ENCODE measurements at regions not wholly inside any gene's neighbourhood (a gene's known extent, or its start where the extent isn't known, plus 50 kb on each side); places are given as distances from the start of the nearest gene placed in this dataset.
A peak's percentile ranks its signal among the peaks of the same experiment; 100 is the strongest.

DNA sequence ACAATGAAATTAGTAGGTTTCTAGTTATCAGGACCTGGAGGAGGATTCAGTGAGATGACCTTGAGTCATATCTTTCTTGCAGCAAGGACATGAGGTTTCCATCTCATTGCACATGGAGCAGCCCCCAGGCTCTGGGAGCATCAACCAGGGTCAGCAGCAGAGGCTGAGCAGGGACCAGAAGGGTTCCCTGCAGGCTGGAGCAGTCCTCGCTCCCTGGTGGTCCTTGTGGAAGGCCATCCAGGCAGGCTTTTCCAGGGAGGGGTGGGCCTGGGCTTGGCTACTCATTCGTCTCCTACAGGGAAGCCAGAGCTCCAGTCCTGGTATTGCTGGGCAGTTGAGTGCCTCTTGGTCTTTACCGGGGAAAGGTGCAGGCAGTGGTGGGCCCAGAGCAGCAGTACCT, 587.5 kb downstream of the GLRX3 start:
- Mint-ChIP-seq H3K4me3 (no peak overlapping the region), H3K4me1 (no peaks in the 10 kb centered on the region), H3K27ac (no peak overlapping the region), H3K36me3 (no peaks in the 10 kb centered on the region), H3K27me3 (no peaks in the 10 kb centered on the region), H3K9me3 (peaks cover 0 to 2% (median 0%) of the 10 kb centered on the region in 8 donors)
- ChIA-PET CTCF (ENCODE audit: partially characterized antibody) (no interaction called here), POLR2A (ENCODE audit: partially characterized antibody) (no interaction called here)
- no peaks in the 10 kb centered on the region for H3K9me3 ChIP-seq (ENCODE audit: control insufficient read depth in 1 of 2, low read length in 2 of 2)
- H3K27me3 ChIP-seq (ENCODE audit: insufficient read depth, low read length) = no peaks in the 10 kb centered on the region
- no peak overlapping the region for H3K27ac ChIP-seq (ENCODE audit: low read depth, low read length)
- intact Hi-C loops (cut with micrococcal nuclease) = no loop called here
- no peak for DNase-seq
- H3K4me1 ChIP-seq (ENCODE audit: insufficient read depth, low read length) = no peaks in the 10 kb centered on the region
- H3K36me3 ChIP-seq (ENCODE audit: insufficient read depth, low read length) = no peaks in the 10 kb centered on the region
- H3K4me3 ChIP-seq (ENCODE audit: low read length in 2 of 2) = no peak overlapping the region

DNA sequence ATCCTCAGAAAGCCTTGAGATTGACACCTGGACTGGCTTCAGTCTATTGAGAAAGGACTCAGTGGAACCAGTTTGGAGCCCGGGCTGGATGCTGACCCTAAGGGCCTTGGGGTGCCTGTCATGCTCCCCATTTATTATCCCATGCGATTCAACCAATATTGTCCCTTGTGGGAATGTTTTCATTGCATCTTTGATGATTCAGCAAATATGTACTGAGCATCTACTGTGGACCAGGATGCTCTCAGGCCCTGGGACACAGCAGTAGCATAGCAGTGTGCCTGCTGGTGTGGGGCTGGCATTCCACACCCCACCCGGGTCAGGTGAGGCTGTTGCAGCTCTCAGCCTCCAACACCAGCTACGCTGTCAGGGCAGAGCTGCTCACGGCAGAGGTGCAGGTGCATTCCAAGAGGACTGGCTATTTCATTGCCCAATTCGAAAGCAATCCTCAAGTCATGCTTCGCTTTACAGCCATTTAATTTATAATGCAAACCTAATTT, 586.0 kb downstream of the TCERG1L start:
- Histone ChIP-seq H3K4me1 (ENCODE audit: insufficient read depth, low read length) (no peaks in the 10 kb centered on the region), H3K4me3 (ENCODE audit: low read length in 2 of 2) (no peak overlapping the region), H3K36me3 (ENCODE audit: insufficient read depth, low read length) (no peaks in the 10 kb centered on the region), H3K27me3 (ENCODE audit: insufficient read depth, low read length) (no peaks in the 10 kb centered on the region), H3K27ac (ENCODE audit: low read depth, low read length) (no peak overlapping the region), H3K9me3 (ENCODE audit: control insufficient read depth in 1 of 2, low read length in 2 of 2) (no peaks in the 10 kb centered on the region)
- H3K4me1 Mint-ChIP-seq = no peaks in the 10 kb centered on the region
- intact Hi-C loops (cut with micrococcal nuclease) = no loop called here
- DNase-seq = no peak
- POLR2A ChIA-PET (ENCODE audit: partially characterized antibody) = no interaction called here
- no peak overlapping the region for H3K27ac Mint-ChIP-seq
- CTCF ChIA-PET (ENCODE audit: partially characterized antibody) = no interaction called here
- no peaks in the 10 kb centered on the region for H3K36me3 Mint-ChIP-seq
- peaks cover 0 to 2% of the 10 kb centered on the region in 2 donors for H3K27me3 Mint-ChIP-seq
- peaks cover 0 to 2% (median 0%) of the 10 kb centered on the region in 8 donors for H3K9me3 Mint-ChIP-seq
- H3K4me3 Mint-ChIP-seq = no peak overlapping the region

DNA sequence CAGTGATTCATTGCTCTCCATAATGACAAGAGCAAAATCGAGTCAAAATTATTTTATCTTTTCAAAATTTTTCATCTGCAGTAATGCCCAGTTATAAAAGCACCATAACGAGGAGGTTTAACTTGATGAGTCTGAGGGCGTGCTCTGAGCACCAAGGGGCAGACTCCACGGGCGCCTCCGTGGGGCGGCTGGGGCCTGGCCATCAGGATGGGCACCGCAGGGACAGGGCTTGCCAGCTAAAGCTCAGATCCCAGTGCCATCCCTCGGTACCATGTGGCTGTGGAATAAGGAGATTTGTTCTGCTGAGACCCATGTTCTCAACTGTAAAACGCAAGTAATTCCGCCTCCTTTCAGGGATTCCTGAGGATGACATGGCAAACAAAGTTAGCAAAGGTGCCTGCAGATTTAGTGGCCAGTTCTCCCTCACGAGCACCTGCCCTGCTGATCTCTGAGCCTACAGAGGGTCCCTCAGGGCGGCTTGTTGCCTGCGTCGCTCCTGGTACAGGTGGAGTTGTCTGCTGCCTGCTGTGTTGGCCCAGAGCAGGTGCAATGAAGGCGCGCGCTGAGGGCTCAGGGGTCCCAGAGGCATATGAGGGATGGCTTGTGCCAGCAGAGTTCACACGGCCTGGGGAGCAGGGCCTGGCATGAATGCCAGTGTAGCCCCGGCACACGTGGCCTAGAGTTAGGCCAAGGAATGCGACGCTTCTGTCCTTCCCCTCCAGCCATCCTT, 584.4 kb downstream of the TCERG1L start:
- H3K4me3 Mint-ChIP-seq = no peak overlapping the region
- Histone ChIP-seq H3K4me3 (ENCODE audit: low read length in 2 of 2) (no peak overlapping the region), H3K4me1 (ENCODE audit: insufficient read depth, low read length) (no peaks in the 10 kb centered on the region), H3K36me3 (ENCODE audit: insufficient read depth, low read length) (no peaks in the 10 kb centered on the region), H3K27me3 (ENCODE audit: insufficient read depth, low read length) (no peaks in the 10 kb centered on the region), H3K9me3 (ENCODE audit: control insufficient read depth in 1 of 2, low read length in 2 of 2) (no peaks in the 10 kb centered on the region), H3K27ac (ENCODE audit: low read depth, low read length) (no peak overlapping the region)
- intact Hi-C loops (cut with micrococcal nuclease) = no loop called here
- H3K9me3 Mint-ChIP-seq = peaks cover 0 to 4% (median 0%) of the 10 kb centered on the region in 8 donors
- ChIA-PET POLR2A (ENCODE audit: partially characterized antibody) (no interaction called here), CTCF (ENCODE audit: partially characterized antibody) (no interaction called here)
- peak overlapping the region in 1 of 7 donors; percentile 15 for H3K27ac Mint-ChIP-seq
- H3K36me3 Mint-ChIP-seq = no peaks in the 10 kb centered on the region
- H3K27me3 Mint-ChIP-seq = peaks cover 0 to 4% of the 10 kb centered on the region in 2 donors
- no peak for DNase-seq
- no peaks in the 10 kb centered on the region for H3K4me1 Mint-ChIP-seq

DNA sequence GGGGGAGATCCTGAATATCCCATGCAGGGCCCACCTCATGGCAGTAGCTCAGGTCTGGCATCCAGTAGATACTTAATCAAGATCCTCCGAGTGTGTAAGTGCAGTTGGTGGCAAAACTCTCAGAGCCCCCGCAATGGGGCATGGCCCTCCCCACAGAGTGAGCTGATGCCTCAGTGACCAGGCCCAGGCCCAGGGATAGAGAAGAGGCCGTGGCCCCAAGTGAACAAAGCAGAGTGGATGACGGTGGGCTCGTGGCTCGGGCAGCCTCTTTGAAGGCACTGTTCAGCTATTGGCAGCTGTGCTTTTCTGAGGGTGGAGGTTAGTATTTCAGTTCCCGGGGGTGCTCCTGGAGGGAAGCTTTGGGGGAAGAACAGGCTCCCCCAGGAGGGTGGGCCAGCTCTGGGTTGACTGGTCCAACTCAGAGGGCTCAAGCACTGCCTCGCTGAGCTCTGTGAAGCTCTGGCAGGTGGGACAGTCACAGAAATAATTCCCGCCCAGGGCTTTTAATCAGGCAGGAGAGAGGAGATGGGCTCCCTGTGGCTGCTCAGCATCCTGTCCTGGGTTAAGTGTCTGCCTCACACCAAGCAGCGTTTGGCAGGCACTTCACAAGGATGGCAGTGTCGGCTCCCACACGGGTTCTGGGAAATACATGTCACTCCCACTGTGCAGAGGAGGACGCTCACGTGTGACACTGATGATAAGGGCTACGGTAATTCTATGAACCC, 583.6 kb downstream of the TCERG1L start:
- Mint-ChIP-seq H3K36me3 (no peaks in the 10 kb centered on the region), H3K4me1 (no peaks in the 10 kb centered on the region), H3K9me3 (peaks cover 0 to 4% (median 0%) of the 10 kb centered on the region in 8 donors), H3K4me3 (no peak overlapping the region), H3K27me3 (peaks cover 0 to 4% of the 10 kb centered on the region in 2 donors), H3K27ac (no peak overlapping the region)
- Histone ChIP-seq H3K36me3 (ENCODE audit: insufficient read depth, low read length) (no peaks in the 10 kb centered on the region), H3K9me3 (ENCODE audit: control insufficient read depth in 1 of 2, low read length in 2 of 2) (no peaks in the 10 kb centered on the region), H3K4me3 (ENCODE audit: low read length in 2 of 2) (no peak overlapping the region), H3K27me3 (ENCODE audit: insufficient read depth, low read length) (no peaks in the 10 kb centered on the region), H3K27ac (ENCODE audit: low read depth, low read length) (no peak overlapping the region), H3K4me1 (ENCODE audit: insufficient read depth, low read length) (no peaks in the 10 kb centered on the region)
- POLR2A ChIA-PET (ENCODE audit: partially characterized antibody) = no interaction called here
- CTCF ChIA-PET (ENCODE audit: partially characterized antibody) = no interaction called here
- intact Hi-C loops (cut with micrococcal nuclease) = no loop called here
- DNase-seq = no peak

DNA sequence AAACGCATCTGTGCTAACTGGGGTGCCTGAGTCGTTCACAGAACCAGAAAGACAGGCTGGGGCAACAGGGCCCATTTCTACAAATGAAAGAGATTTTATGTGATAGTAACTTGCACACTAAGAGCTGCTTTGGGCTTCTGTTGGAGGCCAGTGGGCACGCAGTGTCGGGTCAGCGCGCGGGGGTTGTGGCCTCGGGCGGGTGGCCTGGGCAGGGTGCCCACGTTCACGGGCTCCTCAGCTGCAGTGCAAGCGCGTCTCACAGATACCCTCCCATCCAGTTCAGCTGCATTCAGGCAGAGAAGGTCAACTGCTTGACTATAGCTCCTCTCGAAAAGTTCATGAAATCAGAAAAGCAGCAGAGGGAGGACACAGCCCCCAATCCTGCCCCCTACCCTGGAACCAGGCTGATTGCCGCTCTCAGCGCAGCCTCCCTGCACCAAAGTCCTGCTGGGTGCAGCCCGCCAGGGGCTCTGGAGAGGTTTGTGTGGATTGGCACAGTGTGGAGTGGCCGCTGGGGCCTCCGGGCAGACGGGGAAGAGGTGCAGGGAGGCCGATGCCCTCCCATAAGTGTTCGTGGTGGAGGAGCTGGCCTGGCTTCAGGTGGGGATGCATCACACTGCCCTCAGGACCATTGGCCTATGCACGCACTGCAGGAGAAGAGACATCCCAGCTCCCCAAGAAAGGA, 582.8 kb downstream of the TCERG1L start:
- ChIA-PET CTCF (ENCODE audit: partially characterized antibody) (no interaction called here), POLR2A (ENCODE audit: partially characterized antibody) (no interaction called here)
- H3K4me3 Mint-ChIP-seq = no peak overlapping the region
- no peaks in the 10 kb centered on the region for H3K9me3 ChIP-seq (ENCODE audit: control insufficient read depth in 1 of 2, low read length in 2 of 2)
- H3K36me3 ChIP-seq (ENCODE audit: insufficient read depth, low read length) = no peaks in the 10 kb centered on the region
- intact Hi-C loops (cut with micrococcal nuclease) = no loop called here
- H3K27ac Mint-ChIP-seq = no peak overlapping the region
- H3K4me3 ChIP-seq (ENCODE audit: low read length in 2 of 2) = no peak overlapping the region
- H3K4me1 ChIP-seq (ENCODE audit: insufficient read depth, low read length) = no peaks in the 10 kb centered on the region
- H3K27me3 ChIP-seq (ENCODE audit: insufficient read depth, low read length) = no peaks in the 10 kb centered on the region
- H3K27ac ChIP-seq (ENCODE audit: low read depth, low read length) = no peak overlapping the region
- H3K4me1 Mint-ChIP-seq = no peaks in the 10 kb centered on the region
- H3K9me3 Mint-ChIP-seq = peaks cover 0 to 4% (median 0%) of the 10 kb centered on the region in 8 donors
- H3K36me3 Mint-ChIP-seq = no peaks in the 10 kb centered on the region
- H3K27me3 Mint-ChIP-seq = peaks cover 0 to 4% of the 10 kb centered on the region in 2 donors
- DNase-seq = no peak

DNA sequence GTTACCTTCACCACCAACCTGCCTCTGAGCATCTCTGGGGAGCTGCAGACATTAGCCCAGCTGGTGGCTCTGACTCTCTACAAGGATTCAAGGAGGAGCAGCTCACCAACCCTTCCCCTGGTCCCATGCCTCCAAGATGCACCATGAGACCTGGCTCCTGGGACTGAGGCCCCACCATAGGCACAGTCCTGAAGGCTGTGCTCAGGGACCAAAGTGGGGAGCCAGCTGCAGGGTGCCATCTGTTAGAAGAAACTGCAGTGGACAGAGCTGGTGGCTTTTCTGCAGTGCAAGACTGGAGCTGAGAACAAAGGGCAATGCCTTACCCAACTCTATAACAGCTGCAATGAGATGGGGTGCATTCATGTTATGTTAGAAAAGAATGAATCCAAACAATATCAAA, 581.6 kb downstream of the TCERG1L start:
- Histone ChIP-seq H3K9me3 (ENCODE audit: control insufficient read depth in 1 of 2, low read length in 2 of 2) (no peaks in the 10 kb centered on the region), H3K4me3 (ENCODE audit: low read length in 2 of 2) (no peak overlapping the region), H3K4me1 (ENCODE audit: insufficient read depth, low read length) (no peaks in the 10 kb centered on the region), H3K27me3 (ENCODE audit: insufficient read depth, low read length) (no peaks in the 10 kb centered on the region), H3K36me3 (ENCODE audit: insufficient read depth, low read length) (no peaks in the 10 kb centered on the region), H3K27ac (ENCODE audit: low read depth, low read length) (no peak overlapping the region)
- Mint-ChIP-seq H3K36me3 (no peaks in the 10 kb centered on the region), H3K9me3 (peaks cover 0 to 5% (median 3%) of the 10 kb centered on the region in 8 donors), H3K27me3 (peaks cover 0 to 4% of the 10 kb centered on the region in 2 donors), H3K4me1 (no peaks in the 10 kb centered on the region), H3K4me3 (no peak overlapping the region), H3K27ac (no peak overlapping the region)
- CTCF ChIA-PET (ENCODE audit: partially characterized antibody) = no interaction called here
- intact Hi-C loops (cut with micrococcal nuclease) = no loop called here
- POLR2A ChIA-PET (ENCODE audit: partially characterized antibody) = no interaction called here
- DNase-seq = no peak

DNA sequence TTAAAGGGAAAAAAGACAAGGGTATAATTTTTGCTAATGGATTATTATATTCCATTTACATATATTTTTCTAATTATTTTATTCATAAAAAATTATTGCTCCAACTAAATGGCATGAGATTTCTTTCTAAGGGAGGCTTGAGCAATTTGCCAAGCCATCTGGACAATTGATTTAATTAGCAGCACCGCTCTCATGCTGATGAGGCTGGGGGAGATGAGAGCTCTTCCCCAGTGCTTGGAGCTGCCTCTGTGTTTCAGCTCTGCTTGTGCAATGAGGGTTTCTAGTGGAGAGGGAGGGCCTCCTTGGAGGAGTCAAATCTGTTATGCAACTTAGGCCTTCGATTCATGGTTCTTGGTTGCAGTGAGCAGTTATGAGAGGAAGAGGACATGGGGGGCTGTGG, 574.3 kb downstream of the TCERG1L start:
- no peaks in the 10 kb centered on the region for H3K4me1 Mint-ChIP-seq
- no peak for DNase-seq
- Histone ChIP-seq H3K27me3 (ENCODE audit: insufficient read depth, low read length) (no peaks in the 10 kb centered on the region), H3K9me3 (ENCODE audit: control insufficient read depth in 1 of 2, low read length in 2 of 2) (no peaks in the 10 kb centered on the region), H3K4me1 (ENCODE audit: insufficient read depth, low read length) (no peaks in the 10 kb centered on the region), H3K27ac (ENCODE audit: low read depth, low read length) (no peak overlapping the region), H3K36me3 (ENCODE audit: insufficient read depth, low read length) (no peaks in the 10 kb centered on the region), H3K4me3 (ENCODE audit: low read length in 2 of 2) (no peak overlapping the region)
- H3K9me3 Mint-ChIP-seq = peaks cover 0 to 18% (median 7%) of the 10 kb centered on the region in 8 donors
- intact Hi-C loops (cut with micrococcal nuclease) = no loop called here
- no peaks in the 10 kb centered on the region for H3K27me3 Mint-ChIP-seq
- H3K4me3 Mint-ChIP-seq = no peak overlapping the region
- ChIA-PET CTCF (ENCODE audit: partially characterized antibody) (no interaction called here), POLR2A (ENCODE audit: partially characterized antibody) (no interaction called here)
- H3K36me3 Mint-ChIP-seq = no peaks in the 10 kb centered on the region
- no peak overlapping the region for H3K27ac Mint-ChIP-seq

All from CD4-positive, alpha-beta memory T cell (primary cell).